ENCODE measurements at regions not wholly inside any gene's neighbourhood (a gene's known extent, or its start where the extent isn't known, plus 50 kb on each side); places are given as distances from the start of the nearest gene placed in this dataset.
"Not testable (repeated sequence)": the region's sequence is repeated elsewhere in the genome, so short reads cannot be mapped to it uniquely, and the experiment has no call there.

GRCh38 chr10:130971123-130971435, 340.4 kb downstream of the TCERG1L start:
- Histone ChIP-seq H3K36me3 (ENCODE audit: control insufficient read depth, insufficient read depth, low read length) (no peaks in the 10 kb centered on the region), H3K27me3 (ENCODE audit: control insufficient read depth, insufficient read depth, low read length) (no peaks in the 10 kb centered on the region), H3K4me3 (ENCODE audit: low read depth, low read length) (no peak overlapping the region)
- TF ChIP-seq CTCF (IDR thresholded peaks at IDR 0.05; ENCODE audit: insufficient read depth, low read length, poor library complexity, severe bottlenecking): no peak
- DNase-seq (ENCODE audit: low read depth): no peak

- no peaks in the 10 kb centered on the region for H3K27me3 ChIP-seq (ENCODE audit: control insufficient read depth, insufficient read depth, low read length)
- no peak for TF ChIP-seq CTCF (IDR thresholded peaks at IDR 0.05; ENCODE audit: insufficient read depth, low read length, poor library complexity, severe bottlenecking)
- DNase-seq (ENCODE audit: low read depth): no peak
- no peaks in the 10 kb centered on the region for H3K36me3 ChIP-seq (ENCODE audit: control insufficient read depth, insufficient read depth, low read length)
- H3K4me3 ChIP-seq (ENCODE audit: low read depth, low read length): no peak overlapping the region
These were observed 338.2 kb downstream of the TCERG1L start for GRCh38 chr10:130973127-130973839.

- Histone ChIP-seq H3K27me3 (ENCODE audit: control insufficient read depth, insufficient read depth, low read length) (no peaks in the 10 kb centered on the region), H3K4me3 (ENCODE audit: low read depth, low read length) (no peak overlapping the region), H3K36me3 (ENCODE audit: control insufficient read depth, insufficient read depth, low read length) (no peaks in the 10 kb centered on the region)
- no peak for TF ChIP-seq CTCF (IDR thresholded peaks at IDR 0.05; ENCODE audit: insufficient read depth, low read length, poor library complexity, severe bottlenecking)
- no peak for DNase-seq (ENCODE audit: low read depth)
These were observed 337.4 kb downstream of the TCERG1L start for GRCh38 chr10:130974166-130974565.

GRCh38 chr10:130975351-130975750, 336.2 kb downstream of the TCERG1L start:
- H3K27me3 ChIP-seq (ENCODE audit: control insufficient read depth, insufficient read depth, low read length); DNase-seq (ENCODE audit: low read depth); H3K4me3 ChIP-seq (ENCODE audit: low read depth, low read length); H3K36me3 ChIP-seq (ENCODE audit: control insufficient read depth, insufficient read depth, low read length): not testable (repeated sequence)

- no peak for TF ChIP-seq CTCF (IDR thresholded peaks at IDR 0.05; ENCODE audit: insufficient read depth, low read length, poor library complexity, severe bottlenecking)
- no peak for DNase-seq (ENCODE audit: low read depth)
- Histone ChIP-seq H3K36me3 (ENCODE audit: control insufficient read depth, insufficient read depth, low read length) (no peaks in the 10 kb centered on the region), H3K4me3 (ENCODE audit: low read depth, low read length) (no peak overlapping the region), H3K27me3 (ENCODE audit: control insufficient read depth, insufficient read depth, low read length) (no peaks in the 10 kb centered on the region)
These were observed 328.7 kb downstream of the TCERG1L start for GRCh38 chr10:130982802-130983201.

GRCh38 chr10:130983749-130984148, 327.8 kb downstream of the TCERG1L start:
- no peak for TF ChIP-seq CTCF (IDR thresholded peaks at IDR 0.05; ENCODE audit: insufficient read depth, low read length, poor library complexity, severe bottlenecking)
- DNase-seq (ENCODE audit: low read depth): no peak
- no peaks in the 10 kb centered on the region for H3K27me3 ChIP-seq (ENCODE audit: control insufficient read depth, insufficient read depth, low read length)
- no peak overlapping the region for H3K4me3 ChIP-seq (ENCODE audit: low read depth, low read length)
- H3K36me3 ChIP-seq (ENCODE audit: control insufficient read depth, insufficient read depth, low read length): no peaks in the 10 kb centered on the region
